ENCODE measurements at regions not wholly inside any gene's neighbourhood (a gene's known extent, or its start where the extent isn't known, plus 50 kb on each side); places are given as distances from the start of the nearest gene placed in this dataset.
A peak's percentile ranks its signal among the peaks of the same experiment; 100 is the strongest.

DNA sequence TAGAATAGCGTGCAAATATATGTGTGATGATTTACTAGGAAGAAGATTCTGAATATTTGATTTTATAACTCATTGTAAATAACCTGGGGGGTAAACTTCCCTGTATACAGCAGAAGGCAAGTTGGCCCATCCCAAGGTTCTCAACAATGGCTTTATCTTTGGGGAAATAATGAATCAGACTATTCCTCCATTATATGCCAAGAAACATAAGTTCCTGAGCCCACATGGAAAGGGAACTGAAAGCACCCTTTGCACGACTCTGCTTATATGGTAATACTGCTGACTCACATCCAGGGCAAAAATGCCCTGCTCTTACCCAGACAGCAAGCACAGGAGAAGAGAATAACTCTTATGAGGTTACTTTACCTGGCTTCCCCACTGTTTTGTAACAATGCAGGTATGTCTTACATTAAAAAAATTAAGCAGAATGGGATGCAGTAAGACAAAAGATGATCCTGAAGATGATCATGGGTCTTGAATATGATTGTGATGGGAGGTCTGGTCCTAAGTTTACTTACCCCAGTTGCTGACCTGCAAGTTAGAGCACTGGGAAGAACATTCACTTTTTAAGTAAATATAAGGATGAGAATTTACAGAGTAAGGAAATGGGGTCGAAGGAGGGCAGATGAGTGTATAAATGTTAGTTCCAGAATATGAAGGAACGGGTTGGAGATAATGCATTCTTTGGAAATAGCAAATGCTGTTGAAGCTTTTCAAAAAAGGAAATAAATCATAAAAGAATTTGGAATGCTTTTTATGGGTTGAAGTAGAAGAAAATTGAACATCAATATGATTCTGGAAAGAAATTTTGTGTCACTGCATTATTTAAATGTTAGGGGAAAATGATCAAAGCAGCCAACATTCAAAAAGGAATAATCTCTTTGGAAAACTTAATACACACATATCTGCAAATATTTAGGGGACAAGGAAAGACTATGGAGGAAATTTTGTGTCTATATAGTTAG lies 428.4 kb upstream of the MPDZ start:
- DNase-seq, result no peak

DNA sequence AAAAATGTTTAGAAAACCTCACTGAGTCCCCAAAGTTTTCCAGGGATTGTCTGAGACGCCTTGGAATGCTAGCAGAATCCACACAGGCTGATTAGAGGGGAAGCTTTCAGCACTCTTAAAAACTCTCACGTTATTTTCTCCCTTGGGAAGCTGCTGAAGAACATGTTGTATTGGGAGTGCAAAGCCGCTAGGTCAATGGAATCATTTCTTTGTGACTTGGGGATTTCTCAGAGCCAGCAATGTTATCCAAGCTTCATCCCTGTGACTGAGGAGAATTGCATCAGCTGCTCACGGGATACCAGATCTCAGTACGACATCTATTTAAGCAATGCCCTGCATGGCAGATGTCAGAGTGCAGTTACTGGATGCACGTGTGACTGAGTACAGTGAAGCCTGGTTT lies 426.4 kb upstream of the MPDZ start:
- DNase-seq, result peak; percentile 64

DNA sequence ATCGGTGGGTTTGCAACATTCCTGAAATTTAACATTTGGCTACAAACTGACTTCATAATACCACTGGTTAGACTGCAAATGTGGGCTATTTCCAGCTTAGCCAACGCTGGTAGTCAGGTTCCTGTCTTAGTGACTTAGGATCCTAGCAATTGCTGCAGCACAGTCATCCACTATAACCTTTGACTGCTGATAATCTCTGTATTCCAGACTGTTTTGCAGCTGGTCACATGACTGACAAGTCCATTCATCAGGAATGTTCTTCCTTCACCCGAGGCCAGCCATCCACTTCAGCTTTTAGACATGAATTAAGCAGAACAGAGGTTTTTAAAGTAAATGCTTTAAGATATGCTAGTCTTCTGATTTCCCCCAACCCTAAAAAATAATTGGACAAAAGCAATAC lies 425.9 kb upstream of the MPDZ start:
- no peak for DNase-seq

DNA sequence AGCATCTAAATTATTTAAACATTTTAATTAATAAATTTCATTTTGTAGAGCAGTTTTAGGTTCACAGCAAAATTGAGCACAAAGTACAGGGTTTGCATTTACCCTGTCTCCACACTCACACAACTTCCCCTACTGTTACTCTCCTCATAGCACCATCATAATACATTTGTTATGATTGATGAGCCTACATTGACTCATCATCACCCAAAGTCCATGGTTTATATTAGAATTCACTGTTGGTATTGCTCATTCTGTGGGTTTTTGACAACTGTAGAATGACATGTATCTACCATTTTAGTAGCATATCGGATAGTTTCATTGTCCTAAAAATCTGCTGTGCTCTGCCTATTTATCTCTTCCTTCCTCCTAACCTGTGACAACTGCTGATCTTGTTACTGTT lies 411.1 kb upstream of the MPDZ start:
- DNase-seq, result no peak

DNA sequence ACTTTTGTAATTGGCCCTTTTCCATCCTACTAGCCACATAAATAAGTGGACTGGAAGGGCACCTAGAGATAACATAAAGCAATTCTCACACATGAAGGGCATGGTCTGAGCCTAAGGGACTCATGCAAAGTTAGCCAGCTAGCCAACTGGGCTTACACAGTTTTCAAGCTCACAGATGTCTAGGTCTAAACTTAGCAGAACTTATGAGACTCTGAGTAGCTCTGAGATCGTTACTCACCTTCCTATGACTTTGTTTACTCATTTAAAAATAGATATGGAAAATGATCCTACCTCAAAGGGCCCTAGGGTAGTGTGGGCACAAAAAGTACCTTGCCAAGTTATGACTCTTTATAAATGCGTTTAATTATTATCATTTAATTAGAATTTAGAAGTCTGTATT lies 410.4 kb upstream of the MPDZ start:
- no peak for DNase-seq

DNA sequence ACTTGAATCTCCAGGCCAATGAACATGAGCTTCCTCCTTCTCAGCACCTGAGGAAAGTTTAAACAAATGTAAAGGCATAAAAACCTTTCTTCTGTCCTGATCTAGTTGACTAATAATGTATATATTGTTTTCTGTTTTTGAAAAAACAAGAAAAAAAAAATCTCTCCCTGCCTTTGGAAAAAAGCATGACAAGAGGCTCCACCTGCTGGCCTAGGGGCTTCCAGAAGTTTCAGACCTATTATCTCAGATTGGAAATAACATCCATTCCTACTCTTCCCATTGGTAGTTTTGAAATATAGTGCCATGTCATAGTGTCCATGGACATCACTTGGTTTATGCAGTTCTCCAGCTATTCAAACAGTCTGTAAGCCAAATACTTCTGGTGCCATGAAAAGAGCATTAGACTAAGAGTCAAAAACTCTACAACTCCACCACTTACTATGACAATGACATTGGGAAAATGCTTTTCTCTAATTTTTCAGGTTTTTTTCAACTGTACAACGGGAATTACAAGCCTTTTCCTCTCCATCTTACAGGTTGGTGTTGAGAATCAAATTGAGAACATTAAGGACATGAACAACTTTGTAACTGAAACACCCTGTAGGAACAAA lies 409.6 kb upstream of the MPDZ start:
- no peak for DNase-seq

DNA sequence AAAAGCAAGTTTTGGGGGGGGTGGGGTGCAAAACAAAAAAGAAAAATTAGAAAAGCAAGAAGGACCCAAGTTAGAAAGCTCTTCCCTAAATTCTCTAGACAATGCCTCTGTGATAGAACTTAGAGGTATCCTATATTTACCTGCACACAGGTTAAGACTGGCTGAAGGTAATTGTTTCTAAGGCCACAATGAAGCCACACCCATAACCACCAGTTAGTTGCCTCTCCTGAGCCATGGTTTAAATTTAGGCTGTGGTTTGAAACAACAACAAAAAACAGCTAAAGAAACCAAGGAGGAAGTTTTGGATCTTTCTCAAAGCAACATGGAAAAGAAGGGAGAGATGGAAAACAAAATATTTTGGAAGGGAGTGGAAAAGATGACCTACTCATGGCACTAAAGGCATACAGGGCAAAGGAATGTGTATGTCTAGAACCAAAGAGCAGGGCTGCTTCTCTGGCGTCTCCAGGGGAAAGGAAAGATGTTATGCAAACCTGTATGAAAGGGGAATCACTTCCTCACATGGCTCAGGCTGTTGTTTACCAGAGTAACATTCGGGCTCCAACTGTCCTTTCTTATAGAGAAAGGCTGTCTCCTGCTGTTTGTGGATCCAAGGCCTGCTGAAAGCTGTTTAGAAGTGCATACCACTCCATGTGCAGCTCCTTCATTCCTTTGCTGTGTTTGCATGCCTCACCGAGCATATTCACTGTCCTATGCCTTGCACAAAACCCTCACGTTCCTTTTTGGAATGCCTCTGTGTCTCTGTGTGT lies 408.9 kb upstream of the MPDZ start:
- no peak for DNase-seq

DNA sequence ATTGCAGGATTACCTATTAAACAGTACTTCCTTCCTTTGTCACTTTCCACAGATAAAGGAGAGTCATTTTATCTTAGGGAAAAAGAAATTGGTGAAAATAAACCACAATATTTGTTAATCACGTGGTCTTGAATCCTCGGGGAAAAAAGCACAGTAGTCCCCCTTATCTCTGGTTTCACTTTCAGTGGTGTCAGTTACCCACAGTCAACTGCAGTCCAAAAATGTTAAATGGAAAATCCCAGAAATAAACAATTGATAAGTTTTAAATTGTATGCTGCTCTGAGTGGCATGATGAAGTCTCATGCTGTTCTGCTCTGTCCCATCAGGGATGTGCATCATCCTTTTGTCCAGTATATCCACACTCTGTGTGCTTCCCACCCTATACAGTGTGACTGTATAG lies 405.2 kb upstream of the MPDZ start:
- no peak for DNase-seq

DNA sequence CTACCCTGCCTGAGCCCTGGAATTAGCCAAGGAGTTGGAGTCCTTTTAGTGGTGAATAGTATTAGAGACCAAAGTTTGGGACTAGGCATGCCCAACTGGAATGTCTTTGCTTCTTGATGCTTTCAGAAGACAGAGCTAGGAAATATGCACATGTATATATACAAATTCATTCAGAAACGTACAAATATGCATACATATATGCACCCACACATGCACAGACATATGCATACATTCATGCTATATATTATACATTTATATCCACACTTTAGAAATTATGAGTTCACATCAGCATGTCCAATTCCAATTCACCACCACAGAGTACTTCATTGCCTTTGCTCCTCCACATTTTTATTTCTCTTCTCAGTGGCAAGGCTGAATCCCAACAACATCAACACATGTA lies 398.3 kb upstream of the MPDZ start:
- DNase-seq, result no peak

DNA sequence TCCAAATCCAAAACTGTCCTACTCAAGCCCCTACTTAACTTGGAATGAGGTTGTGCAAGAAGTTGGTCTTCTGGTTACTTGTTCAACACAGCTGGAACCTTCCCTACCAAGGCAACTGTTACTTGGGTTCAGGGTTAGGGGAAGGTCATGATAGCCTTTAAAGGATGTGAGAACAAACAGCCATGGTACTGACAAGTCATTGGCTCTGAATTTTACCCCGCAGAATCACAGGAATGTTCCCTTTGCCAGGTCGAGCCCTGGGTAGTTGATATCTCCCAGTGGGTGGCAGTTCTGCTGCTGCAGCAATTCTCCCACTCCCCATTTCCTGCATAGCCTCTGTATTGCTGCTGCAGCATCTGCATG lies 396.1 kb upstream of the MPDZ start:
- no peak for DNase-seq

DNA sequence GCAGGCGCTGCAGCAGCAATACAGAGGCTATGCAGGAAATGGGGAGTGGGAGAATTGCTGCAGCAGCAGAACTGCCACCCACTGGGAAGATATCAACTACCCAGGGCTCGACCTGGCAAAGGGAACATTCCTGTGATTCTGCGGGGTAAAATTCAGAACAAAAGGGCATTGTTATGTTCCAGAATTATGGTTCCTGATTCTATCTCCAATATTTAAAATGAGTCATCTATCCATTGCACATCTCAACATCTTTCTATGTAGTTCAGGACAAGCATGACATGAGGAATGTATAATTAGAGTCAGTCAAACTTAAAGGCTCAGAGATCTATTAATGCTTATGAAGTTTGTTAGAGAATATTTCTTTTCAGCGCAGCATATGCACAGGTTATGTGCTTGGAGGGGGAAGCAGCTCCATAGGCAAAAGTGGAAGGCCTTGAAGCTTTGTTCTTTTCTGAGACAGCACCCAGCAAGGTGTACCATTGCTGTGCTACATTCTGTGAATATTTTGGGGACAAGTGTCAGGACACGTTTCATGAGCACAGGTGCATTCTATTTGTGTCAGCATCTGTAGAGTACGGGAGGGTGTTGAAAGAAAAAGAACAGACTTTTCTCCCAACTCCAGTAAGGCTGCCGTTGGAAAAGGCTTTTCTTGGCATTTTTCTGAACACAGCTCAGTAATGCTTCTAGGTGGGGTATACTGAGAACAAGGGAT lies 395.6 kb upstream of the MPDZ start:
- DNase-seq, result no peak

DNA sequence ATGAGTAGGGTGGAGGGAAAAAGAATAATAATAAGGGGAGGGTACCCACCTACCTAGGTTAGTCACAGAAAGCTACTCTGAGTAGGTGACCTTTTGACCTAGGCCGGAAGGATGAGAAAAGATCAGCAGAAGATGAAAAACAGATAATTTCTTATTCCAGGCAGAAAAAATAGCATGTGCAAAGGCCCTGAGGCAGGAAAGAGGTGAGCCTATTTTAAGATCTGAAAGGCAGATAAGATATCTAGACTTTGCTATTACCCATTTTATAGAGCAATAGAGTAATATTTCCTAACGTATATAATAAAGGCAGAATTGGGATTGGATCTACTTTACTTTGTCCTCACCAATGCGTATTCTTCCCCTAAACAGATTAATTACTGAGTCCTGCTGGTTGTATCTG lies 393.9 kb upstream of the MPDZ start:
- no peak for DNase-seq

DNA sequence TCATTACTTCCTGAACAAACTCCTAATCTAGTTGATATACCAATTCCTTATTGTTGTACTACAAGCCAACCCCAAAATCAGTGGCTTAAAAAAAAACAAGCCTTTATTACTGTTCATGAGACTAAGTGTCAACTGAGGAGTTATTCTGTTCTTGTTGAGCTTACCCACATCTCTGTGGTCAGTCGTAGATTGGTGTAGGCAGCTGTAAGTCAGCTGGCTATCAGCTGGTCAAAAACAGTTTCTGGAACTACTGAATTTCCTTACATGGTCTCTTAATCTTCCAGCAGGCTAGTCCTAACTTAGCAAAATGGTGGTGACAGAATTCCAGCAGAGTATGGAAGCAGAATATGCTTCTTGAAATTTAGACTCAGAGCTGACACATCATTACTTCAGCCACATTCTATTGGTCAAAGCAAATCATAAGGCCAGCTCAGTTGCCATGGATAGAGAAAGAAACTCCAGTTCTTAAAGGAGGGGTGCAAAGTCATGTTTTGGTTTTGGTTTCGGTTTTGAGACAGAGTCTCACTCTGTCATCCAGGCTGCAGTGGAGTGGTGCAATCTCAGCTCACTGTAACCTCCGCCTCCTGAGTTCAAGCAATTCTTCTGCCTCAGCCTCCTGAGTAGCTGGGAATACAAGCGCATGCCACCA lies 386.1 kb upstream of the MPDZ start:
- DNase-seq, result no peak

DNA sequence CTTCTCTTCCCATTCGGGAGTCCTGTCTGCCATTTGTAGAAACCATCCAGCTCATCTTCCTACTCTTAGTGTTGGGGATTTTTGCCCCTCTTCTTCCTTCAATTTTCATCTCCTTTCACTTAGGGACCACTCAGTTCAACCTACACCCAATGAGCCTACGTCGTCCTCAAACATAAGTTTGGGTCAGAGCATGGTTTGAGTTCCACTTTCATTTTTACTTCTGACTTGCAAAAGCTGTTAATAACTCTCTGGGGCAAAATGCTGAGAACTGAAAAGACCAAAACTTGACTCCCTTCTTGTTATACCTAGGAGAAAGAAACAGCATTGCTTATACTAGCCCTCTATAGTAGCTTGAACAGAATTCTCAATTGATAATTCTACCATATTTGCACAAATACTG lies 381.5 kb upstream of the MPDZ start:
- no peak for DNase-seq

DNA sequence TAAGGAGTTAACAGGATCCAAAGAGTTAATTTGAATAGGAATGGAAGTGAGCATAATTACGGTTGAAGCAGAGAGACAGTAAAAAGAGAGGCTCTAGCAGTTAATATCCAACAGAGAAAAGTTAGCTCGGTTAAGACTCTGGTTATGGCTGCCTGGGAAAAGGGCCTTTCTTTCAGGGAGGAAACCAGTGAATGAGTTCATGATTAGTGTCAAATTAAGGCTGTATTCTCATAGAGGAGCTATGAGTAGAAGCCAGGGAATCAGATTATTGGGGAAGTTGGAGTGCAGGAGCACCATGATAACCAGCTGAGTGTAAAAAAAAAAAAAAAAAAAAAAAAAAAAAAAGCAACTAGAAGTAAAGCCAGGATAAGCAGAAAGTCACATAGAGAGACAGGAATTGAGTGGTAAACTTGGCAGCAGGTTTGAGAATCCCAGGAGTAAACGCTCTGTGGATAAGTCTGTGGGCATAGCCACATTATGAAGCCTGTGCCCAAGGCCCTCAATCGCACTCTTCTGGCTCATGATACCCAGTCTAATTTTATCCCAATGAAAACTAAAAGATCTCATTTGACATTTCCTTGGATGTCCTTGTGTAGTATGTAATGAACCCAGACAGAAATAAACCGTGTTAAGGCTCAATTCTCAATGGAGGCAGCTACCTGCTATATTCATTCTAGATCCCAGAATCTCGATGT lies 372.6 kb upstream of the MPDZ start:
- DNase-seq, result no peak

DNA sequence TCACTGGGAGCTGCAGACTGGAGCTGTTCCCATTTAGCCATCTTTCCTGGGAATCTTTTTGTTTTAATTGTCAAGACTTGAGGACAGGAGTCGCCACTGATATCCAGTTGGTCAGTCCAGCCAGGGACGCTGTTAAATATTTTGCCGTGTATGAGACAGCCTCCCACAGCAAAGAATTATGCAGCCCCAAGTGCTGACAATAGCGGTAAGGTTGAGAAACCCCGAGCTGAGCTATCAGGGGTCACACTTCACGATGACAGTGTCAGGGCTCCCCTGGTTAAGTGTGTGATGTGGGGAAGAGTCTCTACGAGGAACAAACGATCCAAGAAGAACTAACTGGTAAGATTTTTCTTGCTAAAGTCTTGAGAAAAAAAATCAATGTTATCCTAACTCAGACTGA lies 372.0 kb upstream of the MPDZ start:
- DNase-seq, result no peak

DNA sequence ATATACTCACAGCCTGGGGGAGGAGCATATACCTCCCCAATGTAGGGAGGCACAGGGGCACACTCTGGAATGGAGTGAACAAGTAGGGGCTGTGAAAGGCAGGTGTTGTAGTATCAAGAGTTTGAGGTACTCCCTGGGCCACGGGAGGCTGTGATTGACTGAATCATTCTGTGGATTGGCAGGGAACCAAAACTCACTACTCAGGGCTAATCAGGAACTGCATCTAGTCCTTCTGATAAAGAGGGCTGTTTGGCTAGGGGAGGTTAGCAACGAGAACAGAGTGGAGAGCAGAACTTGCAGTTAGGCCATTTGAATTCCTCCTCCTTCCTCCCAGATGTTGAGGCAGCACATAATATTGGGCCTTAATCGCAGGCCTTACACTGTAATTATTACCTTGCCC lies 369.2 kb upstream of the MPDZ start:
- DNase-seq, result no peak

DNA sequence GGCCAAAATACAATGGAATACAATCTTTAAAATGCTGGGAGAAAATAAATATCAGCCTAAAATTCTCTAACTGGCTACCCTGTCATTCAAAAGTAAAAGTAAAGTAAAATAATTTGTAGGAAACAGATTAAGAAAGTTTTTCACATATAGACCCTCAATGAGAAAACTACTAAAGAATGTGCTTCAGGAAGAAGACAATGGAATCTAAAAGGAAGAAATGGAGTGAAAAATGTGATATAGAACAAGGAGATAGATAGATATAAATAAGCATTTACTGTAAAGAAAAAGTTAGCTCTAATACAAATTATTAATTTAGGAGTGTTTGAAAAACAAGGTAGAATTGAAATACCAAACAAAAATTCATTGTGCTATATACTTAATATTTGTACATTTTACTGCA lies 368.6 kb upstream of the MPDZ start:
- no peak for DNase-seq

DNA sequence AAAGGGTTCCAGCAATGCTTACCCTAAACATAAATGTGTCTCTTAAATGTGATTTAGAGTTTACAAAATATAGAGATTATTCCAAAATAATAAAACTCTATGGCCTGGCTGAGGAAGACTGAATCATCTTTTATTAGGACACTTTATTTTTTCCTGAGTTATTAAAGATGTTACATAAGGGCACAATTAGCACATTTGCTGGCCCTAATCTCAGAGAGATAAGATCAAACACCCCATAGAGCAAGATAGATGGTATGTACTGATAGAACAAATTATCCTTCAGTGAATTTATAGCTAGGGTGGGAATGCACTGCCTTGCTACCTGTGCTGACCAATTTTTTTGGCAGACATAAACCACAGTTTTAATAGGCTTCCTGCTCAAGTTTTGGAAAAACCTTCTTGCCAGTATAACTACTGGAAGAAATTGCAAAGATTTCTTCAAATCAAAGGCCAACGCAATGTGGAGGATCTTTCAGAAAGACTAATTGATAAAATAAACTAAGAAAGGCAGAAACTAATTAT lies 367.1 kb upstream of the MPDZ start:
- no peak for DNase-seq

DNA sequence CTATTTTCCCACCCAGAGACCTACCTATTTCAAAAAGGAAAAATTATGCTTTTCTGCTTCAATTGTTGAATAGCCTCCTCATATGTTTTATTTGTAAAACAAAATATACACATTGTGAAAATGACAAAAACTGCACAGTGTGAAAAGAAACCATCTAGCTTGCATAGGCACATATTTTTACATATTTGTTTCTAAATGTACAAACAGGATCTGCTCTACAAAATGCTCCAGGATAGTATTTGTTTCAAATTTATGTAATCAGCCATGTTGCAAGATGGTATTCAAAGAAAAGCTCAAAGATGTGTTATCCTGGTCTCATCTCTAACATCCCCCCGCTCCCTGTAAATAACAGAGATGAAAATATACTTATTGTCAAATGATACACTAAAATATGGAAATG lies 366.1 kb upstream of the MPDZ start:
- DNase-seq, result no peak

DNA sequence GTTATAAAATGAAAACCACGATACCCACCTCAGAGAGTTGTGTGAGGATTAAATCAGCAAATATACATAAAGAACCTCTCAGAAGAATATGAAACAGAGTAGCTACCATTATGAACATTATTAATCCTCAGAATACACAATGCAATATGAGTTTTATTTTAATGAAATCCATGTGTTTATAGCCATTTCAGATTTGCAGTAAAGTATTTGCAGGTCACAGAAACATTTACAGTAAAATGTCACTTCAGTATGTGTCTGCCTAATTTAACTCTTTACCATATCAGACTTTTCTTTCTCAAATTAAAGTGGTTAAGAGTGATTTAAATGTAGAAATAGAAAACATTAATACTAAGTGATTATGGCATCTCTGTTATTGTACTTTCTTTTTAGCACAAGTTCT lies 365.2 kb upstream of the MPDZ start:
- no peak for DNase-seq

DNA sequence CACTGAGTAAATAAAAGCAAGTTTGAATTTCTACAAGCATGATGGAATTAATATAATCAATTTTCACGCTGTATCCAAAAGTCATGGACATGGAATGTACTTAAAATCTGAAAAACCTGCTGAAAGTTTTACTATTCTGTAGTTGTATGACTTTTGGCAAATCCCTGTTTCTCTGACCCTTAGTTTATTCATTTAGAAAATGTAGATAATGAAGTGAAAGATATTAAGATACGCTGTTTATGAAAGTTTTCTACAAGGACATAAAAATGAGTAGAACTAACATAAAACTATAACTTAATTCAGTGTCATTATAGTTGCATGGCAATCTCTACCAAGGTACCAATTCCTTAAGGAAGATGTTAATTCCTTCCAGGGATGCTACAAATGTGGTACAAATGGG lies 363.2 kb upstream of the MPDZ start:
- DNase-seq, result no peak
